Lung (tissue), 11 donors: ENCODE measurements at regions not wholly inside any gene's neighbourhood (a gene's known extent, or its start where the extent isn't known, plus 50 kb on each side); places are given as distances from the start of the nearest gene placed in this dataset.
A peak's percentile ranks its signal among the peaks of the same experiment; 100 is the strongest.

Source experiments
- ATAC-seq: fragments of 200-7000 bp; cut with Tn5 transposase; one replicate; pipeline ENCODE4 v1.9.1; 2020; ENCODE audit warnings: moderate number of reproducible peaks; ENCODE audit not compliant: insufficient read depth, low FRiP score
- DNase-seq, 3 donors: peaks; one replicate each; pipeline ENCODE4 v3.0.0-alpha.2; 2013 to 2017
- H3K27ac ChIP-seq, 2 donors: one replicate each; pipeline ENCODE4 v1.5.1; 2013; ENCODE audit warnings: mild to moderate bottlenecking in 2 of 2, moderate library complexity in 2 of 2, control low read depth in 1 of 2, inconsistent platforms in 1 of 2, low read depth in 1 of 2, low read length in 1 of 2
- H3K27me3 ChIP-seq, 3 donors: one replicate each; pipeline ENCODE4 v1.5.1; 2013; ENCODE audit warnings: low read length in 2 of 3; ENCODE audit not compliant: control insufficient read depth in 3 of 3, insufficient read depth in 3 of 3
- H3K36me3 ChIP-seq, 4 donors: one replicate each; pipeline ENCODE4 v1.5.1; 2013; ENCODE audit warnings: low read length in 4 of 4, mild to moderate bottlenecking in 1 of 4, moderate library complexity in 1 of 4; ENCODE audit not compliant: control insufficient read depth in 4 of 4, insufficient read depth in 4 of 4
- H3K4me1 ChIP-seq, 5 donors: one replicate each; pipeline ENCODE4 v1.5.1; 2013; ENCODE audit warnings: low read length in 5 of 5, mild to moderate bottlenecking in 2 of 5, moderate library complexity in 1 of 5; ENCODE audit not compliant: control insufficient read depth in 5 of 5, insufficient read depth in 5 of 5
- H3K4me3 ChIP-seq: one replicate; pipeline ENCODE4 v1.5.1; 2013; ENCODE audit warnings: mild to moderate bottlenecking, control low read depth, moderate library complexity
- H3K9ac ChIP-seq, 2 donors: one replicate each; pipeline ENCODE4 v1.5.1; 2013; ENCODE audit warnings: low read length in 2 of 2, control low read depth in 1 of 2; ENCODE audit not compliant: insufficient read depth in 1 of 2
- H3K9me3 ChIP-seq, 4 donors: one replicate each; pipeline ENCODE4 v1.5.1; 2013; ENCODE audit warnings: low read length in 3 of 4, mild to moderate bottlenecking in 1 of 4, moderate library complexity in 1 of 4; ENCODE audit not compliant: control insufficient read depth in 4 of 4, insufficient read depth in 3 of 4
- WGBS, 2 donors: extraction: QIAGEN DNeasy Blood & Tissue Kit; methylation state at CpG; one replicate each; pipeline ENCODE4 v1.1.7; 2013; 5-methylcytosine and 5-hydroxymethylcytosine counted together
- TF ChIP-seq, protein P1 (sequence below): IDR thresholded peaks from 2 replicates; pipeline ENCODE4 v1.5.1; 2012; ENCODE audit warnings: mild to moderate bottlenecking; ENCODE audit errors: control extremely low read depth, extremely low read depth
- donor health status: control.
- donor health status: control.
- donor health status: Bipolar disorder and iron deficiency.
- donor health status: healthy.
- donor health status: DM: yes; HTN: yes; CAD: no.

DNA sequence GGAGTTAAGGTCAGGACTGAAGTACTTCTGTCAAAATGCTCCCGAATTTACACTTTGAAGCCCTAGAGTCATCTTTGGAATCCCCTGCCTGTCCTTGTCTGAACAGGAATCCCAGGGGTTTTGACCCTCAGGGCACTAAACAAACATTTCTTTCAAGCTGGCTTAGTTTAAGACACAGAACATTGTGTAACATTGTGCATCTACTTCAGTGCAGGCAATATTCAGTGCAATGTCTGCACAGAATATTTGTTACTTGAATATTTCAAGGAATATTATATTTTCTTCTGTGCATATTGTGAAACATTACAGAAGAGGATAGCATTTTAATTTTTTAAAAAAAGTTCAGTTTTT is 763.4 kb downstream of the PCDH18 start:
- Histone ChIP-seq H3K9me3 (no peaks in the 10 kb centered on the region), H3K9ac (no peak overlapping the region), H3K36me3 (no peaks in the 10 kb centered on the region), H3K27me3 (no peaks in the 10 kb centered on the region), H3K4me3 (no peak overlapping the region), H3K27ac (no peak overlapping the region), H3K4me1 (no peaks in the 10 kb centered on the region)
- TF ChIP-seq, protein P1, sequence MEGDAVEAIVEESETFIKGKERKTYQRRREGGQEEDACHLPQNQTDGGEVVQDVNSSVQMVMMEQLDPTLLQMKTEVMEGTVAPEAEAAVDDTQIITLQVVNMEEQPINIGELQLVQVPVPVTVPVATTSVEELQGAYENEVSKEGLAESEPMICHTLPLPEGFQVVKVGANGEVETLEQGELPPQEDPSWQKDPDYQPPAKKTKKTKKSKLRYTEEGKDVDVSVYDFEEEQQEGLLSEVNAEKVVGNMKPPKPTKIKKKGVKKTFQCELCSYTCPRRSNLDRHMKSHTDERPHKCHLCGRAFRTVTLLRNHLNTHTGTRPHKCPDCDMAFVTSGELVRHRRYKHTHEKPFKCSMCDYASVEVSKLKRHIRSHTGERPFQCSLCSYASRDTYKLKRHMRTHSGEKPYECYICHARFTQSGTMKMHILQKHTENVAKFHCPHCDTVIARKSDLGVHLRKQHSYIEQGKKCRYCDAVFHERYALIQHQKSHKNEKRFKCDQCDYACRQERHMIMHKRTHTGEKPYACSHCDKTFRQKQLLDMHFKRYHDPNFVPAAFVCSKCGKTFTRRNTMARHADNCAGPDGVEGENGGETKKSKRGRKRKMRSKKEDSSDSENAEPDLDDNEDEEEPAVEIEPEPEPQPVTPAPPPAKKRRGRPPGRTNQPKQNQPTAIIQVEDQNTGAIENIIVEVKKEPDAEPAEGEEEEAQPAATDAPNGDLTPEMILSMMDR, result no peak
- ATAC-seq (no peak), DNase-seq (no peak)
- 39 to 65% methylated on average over 1 of the region's 1 CpG for WGBS, 2 donors

DNA sequence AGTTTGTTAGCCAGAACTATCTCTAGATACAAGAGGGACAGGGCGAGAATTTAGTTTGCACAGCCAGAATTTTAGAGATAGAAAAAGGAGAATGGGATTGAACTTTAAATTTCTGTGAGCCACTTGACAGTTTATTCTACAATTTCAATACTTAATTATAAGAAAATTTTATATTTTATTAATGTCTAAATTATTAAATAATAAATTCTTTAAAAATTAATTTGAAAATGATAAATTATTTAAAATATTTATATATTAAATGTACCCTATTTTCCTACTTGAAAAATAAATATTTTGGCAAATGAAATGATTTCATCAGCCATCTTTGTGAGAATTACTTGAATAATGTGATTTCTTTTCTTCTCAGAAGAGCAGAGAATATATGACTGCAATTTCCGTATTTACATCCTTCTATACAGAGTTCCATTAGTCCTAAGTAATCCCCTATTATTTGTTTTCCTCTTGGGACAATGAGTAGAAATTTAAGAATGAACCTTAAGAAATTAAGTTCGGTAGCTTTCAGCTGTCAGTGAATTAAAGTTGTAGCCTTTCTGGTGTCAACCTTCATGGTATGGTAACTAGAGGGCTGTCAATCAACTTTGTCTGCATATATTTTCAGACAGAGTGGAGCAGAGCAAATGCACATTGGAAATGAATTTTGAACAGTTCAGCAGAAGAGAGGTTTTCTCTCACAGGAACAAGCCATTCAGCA is 763.9 kb downstream of the PCDH18 start:
- WGBS, 2 donors, result 81 to 85% methylated on average over 3 of the region's 3 CpGs
- no peak overlapping the region for H3K27ac ChIP-seq
- no peaks in the 10 kb centered on the region for H3K27me3 ChIP-seq
- H3K9ac ChIP-seq, result no peak overlapping the region
- H3K36me3 ChIP-seq, result no peaks in the 10 kb centered on the region
- no peak overlapping the region for H3K4me3 ChIP-seq
- DNase-seq (no peak), ATAC-seq (no peak)
- no peaks in the 10 kb centered on the region for H3K4me1 ChIP-seq
- TF ChIP-seq, protein P1, result no peak
- H3K9me3 ChIP-seq, result no peaks in the 10 kb centered on the region

DNA sequence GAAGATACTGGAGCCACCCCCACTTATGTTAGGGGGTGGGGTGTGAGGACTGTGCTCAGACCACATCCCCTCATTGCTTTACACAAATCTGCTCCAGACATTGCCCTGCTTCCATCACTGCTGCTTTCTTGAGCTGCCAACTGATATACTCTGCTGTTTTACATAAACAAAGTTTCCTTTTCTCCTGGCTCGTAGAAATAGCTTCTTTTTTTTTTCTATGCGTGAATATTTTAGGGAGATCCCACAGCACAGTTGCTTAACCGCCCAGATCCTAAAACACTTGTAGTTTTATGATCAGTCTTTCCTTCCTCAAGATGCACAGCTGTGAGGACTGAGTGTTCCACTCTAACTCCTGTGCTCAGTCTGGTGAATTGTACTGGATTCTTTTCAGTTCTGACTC is 768.4 kb downstream of the PCDH18 start:
- whole genome bisulfite sequencing, 2 donors, result 65 to 80% methylated on average over 3 of the region's 3 CpGs
- Histone ChIP-seq H3K9me3 (no peaks in the 10 kb centered on the region), H3K4me1 (no peaks in the 10 kb centered on the region), H3K27me3 (no peaks in the 10 kb centered on the region), H3K9ac (no peak overlapping the region), H3K27ac (no peak overlapping the region), H3K36me3 (no peaks in the 10 kb centered on the region), H3K4me3 (no peak overlapping the region)
- ATAC-seq (no peak), DNase-seq (peak in 2 of 3 donors; percentile 52 to 62)
- TF ChIP-seq, protein P1, result no peak

DNA sequence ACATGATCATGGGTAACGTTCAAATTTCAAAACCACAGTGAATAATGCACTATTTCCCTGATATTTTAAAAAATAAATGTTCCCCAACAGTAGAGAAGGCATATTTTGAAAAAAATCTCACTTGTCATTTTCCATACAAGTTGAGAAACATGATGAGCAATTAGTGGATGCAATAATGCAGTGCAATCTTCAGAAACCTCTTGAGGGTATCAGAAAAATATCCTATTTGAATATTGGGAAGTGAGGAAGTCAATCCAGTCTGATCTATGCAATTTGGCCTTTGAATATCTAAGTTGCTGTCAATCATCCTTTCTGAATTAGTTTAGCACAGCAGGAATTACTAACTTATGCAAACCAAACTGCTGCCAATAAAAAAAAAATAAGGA is 776.8 kb downstream of the PCDH18 start:
- 79 to 88% methylated on average over 1 of the region's 1 CpG for WGBS, 2 donors
- ATAC-seq, result no peak
- Histone ChIP-seq H3K4me1 (no peaks in the 10 kb centered on the region), H3K9ac (no peak overlapping the region), H3K4me3 (no peak overlapping the region), H3K9me3 (no peaks in the 10 kb centered on the region), H3K27me3 (no peaks in the 10 kb centered on the region), H3K36me3 (no peaks in the 10 kb centered on the region), H3K27ac (no peak overlapping the region)
- TF ChIP-seq, protein P1, result no peak
- DNase-seq, result no peak
